Epidermal melanocyte (primary cell): ENCODE measurements at regions not wholly inside any gene's neighbourhood (a gene's known extent, or its start where the extent isn't known, plus 50 kb on each side); places are given as distances from the start of the nearest gene placed in this dataset.
"Not testable (repeated sequence)": the region's sequence is repeated elsewhere in the genome, so short reads cannot be mapped to it uniquely, and the experiment has no call there.

Experiments
- DNase-seq: peaks from one replicate; pipeline ENCODE4 v3.0.0; 2011; ENCODE audit warnings: low spot score; ENCODE audit not compliant: insufficient read length

DNA sequence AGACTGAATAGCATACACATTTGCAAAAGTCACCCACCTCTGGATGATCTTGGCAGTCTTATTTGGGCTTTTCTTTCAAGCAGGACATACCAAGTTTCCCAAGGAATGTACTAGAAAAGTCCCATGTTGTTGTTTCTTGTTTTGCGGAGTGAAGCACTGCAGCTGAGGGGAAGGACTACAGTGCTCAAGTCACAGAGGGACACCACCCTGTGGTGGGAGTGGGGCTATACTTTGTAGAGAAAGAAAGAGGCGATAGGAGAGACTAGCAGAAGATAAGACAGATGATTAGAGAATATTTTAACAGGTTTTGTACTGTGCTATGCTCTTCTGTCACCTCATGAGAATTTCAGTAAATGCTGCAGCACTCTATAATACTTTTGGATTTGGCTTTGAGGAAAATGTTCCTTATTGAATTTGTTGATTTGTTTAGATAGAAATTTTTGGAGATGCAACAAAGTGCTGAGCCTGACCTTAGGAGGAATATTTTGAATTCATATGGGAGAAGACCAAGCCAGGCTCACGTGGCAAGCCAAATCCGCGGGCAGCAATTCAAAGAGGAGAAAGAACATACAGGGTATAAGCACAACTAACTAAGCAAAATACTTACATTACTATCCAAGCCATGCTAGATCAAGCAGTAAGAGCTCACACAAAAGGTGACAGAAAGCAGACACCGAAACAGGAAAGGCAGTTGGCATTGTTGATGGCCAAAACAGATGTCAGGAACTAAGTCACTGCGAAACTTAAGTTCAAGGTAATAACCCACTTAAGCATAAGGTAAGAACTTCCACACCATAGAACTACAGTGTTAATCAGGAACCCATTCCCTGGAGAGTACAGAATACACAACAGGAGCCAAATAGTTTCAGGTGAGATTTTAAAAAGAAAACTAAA lies 280.3 kb upstream of the INTU start:
- no peak for DNase-seq

DNA sequence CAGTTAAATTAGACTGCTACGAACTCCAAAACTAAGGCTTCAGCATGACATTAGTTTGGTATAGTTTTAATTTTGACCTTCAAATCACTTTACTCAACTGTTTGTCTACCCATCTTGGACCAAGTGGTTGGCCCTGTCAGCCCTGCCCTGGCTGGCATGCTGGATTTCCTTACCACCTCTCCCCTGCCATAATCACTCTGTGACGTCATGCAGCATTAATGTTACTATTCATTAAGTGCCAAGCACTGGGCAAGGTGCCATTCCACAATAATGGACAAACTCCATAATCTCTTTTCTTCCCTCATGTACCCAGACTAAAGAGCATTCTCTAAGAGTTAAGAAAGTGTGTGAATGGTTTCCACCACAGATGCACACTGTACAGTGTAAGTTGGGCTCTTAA lies 277.0 kb upstream of the INTU start:
- DNase-seq, result no peak

DNA sequence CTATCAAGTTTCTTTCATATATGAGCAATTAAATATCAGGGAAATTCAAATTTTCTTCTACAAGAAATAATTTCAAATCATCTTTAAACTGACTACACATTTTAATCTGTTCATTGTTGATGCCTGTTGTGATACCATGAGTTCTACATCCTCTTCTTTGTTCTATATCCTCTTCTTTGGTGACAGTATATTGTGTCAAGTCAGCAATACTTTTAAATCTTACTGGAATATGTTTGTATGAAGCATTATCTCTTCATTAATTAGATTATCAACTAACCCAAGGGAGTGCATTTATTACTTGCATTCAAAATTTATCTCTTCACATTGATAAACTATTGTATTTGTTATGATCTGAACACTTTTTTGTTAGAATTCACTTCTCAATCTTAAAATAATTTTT lies 275.0 kb upstream of the INTU start:
- DNase-seq, result no peak

DNA sequence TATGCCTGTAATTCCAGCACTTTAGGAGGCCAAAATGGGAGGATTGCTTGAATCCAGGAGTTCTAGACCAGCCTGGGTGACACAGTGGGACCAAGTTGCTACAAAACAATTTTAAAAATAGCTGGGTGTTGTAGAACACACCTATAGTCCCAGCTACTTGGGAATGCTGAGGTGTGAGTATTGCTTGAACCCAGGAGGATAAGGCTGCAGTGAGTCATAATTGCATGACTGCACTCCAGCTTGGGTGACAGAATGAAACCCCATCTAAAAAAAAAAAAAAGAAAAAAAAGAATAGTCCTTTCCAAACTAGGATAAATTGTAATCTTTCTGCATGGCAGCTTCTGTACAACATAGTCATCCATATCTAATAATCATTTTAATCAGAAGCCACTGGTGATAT lies 270.1 kb upstream of the INTU start:
- DNase-seq, result no peak

DNA sequence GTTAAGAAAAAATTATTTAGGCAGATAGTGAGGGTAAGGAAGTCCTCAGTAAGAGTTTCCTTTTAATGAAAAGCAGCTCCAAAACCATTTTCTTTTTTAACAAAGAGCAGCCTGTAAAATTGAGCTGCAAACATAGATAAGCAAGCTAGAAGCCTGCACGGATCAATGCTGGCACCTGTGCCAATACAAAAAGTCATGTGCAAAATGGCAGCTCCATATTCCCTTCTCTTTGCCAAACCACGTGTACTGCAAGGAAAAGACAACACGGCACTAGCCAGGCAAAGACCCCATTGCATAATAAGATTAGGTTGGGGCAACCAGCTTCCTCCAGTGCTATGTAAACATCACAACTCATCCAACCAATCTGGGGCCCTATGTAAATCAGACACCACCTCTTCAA lies 268.4 kb upstream of the INTU start:
- no peak for DNase-seq

DNA sequence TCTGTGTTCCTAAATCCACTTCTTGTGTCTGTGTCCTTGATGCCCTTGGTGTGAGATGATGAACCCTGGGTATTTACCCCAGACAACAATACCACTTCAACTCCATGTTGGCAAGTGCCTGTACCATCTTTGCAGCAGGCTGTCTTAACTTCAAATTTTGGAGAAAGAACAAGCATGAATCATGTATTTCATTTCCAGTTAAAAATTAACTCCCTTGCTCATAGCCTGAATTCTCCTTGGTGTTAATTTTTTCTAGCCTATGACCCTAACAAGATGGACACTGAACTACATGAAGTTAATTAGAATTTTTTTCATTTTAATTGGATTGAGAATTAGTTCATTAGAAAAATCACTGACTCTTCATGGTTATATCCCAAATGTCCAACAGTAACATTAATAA lies 267.8 kb upstream of the INTU start:
- DNase-seq, result no peak

DNA sequence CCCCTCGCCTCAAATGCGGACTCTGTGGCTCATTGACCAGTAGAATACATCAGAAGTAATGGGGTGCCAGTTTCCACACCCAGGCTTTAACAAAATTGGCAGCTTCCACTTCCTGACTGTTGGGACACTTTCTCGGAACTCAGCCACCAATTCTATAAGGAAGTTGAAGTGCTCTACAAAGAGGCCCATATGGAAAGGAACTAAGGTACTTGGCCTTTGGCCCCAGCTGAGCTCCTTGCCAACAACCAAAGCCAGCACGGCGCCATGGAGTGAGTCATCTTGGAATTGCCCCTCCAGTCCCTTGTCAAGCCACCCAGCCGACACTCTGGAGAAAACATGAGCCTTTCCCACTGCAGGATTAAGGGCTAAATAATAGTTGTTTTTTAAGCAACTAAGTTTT lies 262.2 kb upstream of the INTU start:
- no peak for DNase-seq

DNA sequence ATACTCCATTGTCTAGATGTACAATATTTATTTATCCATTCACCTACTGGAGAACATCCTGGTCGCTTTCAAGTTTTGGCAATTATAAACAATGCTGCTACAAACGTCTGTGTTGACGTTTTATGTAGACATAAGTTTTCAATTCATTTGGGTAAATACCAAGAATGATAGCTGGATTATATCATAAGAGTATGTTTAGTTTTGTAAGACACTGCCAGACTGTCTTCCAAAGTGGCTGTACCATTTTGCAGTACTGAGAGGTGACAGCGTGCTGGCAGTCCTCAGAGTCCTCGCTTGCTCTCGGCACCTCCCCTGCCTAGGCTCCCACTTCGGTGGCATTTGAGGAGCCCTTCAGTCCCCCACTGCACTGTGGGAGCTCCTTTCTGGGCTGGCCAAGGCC lies 253.3 kb upstream of the INTU start:
- DNase-seq, result no peak

DNA sequence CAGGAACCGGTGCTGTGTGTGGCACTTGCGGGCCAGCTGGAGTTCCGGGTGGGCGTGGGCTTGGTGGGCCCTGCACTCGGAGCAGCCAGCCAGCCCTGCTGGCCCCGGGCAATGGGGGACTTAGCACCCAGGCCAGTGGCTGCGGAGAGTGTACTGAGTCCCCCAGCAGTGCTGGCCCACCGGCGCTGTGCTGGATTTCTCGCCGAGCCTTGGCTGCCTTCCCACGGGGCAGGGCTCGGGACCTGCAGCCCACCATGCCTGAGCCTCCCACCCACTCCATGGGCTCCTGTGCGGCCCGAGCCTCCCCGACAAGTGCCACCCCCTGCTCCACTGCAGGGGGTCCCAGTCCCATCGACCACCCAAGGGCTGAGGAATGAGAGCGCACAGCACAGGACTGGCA lies 252.8 kb upstream of the INTU start:
- DNase-seq, result not testable (repeated sequence)

DNA sequence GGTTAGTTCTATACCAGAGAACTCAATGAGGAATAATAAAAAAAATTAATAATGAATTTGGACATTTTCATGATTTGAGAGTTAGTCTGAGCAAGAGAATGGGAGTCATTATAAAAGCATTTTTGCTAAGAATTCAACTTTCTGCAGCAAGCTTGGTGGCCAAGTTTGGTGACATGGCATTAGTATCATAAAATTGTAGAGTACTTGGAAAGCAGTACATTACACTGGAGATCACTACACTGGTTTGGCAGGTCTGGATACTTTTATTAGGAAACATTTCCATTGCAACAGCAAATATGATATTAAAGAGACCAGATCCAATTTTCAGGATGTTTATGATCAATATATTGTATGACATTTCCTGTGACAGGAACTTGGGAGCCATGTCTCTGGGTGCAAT lies 249.1 kb upstream of the INTU start:
- no peak for DNase-seq

DNA sequence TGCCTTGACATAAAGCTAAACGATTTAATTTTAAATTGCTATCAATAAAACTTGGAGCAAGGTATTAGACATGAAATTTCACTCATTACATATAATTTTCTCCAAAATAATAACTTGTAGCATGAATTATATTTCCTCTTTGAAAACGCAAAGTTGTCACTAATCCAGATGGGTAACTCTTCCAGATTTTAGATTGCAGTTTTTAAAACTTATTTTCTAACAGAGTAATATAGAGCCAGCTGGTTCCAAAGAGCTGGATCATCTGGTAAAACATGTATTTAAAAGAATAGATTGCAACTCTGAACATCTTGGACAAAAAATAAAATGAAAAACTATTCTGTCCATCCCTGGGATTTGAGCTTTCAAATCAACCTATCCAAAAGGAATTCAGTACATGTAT lies 238.2 kb upstream of the INTU start:
- no peak for DNase-seq

DNA sequence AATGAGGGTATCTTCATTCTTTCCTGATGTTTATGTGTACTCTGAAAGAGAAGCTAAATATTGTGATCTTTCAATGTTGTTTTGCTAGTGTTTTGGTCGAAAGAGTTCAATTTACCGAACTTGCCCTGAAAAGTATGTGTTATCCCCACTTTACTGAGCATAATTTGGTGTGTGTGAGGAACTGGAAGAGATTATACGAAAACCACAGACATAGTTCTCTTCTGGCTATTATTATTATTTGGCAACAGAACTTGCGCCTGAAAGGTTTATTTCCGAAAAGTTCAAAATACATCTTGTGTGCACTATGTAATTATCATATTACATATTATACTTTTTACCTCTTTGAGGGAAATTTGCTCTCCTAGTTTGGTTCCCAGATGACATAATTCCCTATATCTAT lies 232.5 kb upstream of the INTU start:
- no peak for DNase-seq

DNA sequence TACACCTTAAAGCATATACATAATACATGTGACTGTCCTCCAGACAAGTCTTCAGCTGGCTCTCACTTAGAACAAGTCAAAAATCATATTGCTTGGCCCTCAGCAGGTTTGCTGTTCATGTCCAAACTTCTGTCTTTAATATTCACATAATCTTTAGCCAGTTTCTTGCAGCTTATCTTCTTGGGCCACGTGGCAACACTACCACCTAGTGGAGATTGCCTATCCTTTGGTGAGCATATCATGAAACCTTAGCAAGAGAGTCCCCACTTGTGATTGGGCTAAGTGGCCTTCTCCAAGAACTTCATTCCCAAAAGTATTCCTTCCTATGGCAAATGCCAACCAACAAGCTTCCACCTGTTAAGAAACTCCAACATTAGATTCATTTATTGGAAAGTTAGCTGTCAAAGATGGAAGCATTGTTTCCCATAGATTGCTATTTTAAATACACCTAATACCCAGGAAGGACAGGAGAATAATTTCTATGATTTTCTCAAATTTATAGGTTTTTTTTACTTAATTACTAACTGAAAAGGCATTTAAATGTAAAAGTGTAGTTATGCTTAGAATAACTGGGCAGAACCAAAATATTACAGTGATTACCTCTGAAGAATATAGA lies 231.9 kb upstream of the INTU start:
- peak; percentile 39 for DNase-seq

DNA sequence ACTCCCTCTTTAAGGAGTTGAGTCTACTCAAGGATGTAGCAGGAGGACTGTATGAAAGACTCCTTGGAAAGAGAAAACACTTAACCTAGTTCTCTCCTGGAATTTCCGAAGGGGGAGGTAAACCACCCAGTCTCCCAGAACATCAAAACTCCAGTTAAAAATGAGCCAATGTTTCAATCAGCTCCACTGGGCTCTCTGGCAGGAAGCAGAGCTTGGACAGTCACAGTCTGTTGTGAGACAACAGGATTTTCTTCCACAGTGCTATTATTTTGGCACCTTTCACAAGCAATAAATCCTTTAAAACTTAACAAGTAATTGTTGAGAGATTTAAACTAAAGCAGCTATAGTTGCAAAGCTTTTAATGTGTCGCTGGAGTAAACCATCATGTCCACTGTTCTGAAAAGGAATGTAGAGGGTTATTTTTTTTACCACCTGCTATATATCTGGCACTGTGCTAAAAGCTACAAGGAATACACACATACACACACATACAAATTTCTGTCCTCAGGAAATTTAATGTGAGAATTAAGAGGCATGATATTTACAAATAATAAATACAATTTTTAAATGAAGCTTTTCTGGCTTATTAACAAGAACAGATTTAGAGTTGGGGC lies 229.2 kb upstream of the INTU start:
- no peak for DNase-seq

DNA sequence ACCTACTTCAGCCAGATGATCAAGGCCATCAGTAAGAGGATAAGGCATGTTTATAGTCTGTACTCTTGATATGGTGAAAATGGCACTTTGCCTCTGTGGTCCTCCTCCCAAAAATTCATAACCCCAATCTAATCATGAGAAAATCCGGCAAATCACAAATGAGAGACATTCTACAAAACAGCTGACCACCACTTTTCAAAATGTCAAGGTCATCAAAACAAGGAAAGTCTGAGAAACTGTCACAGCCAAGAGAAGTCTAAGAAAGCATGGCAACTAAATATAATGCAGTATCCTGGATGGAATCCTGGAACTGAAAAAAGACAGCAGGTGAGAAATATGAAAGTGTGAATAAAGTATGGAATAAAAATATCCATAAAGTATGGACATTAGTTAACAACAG lies 226.6 kb upstream of the INTU start:
- DNase-seq, result no peak

DNA sequence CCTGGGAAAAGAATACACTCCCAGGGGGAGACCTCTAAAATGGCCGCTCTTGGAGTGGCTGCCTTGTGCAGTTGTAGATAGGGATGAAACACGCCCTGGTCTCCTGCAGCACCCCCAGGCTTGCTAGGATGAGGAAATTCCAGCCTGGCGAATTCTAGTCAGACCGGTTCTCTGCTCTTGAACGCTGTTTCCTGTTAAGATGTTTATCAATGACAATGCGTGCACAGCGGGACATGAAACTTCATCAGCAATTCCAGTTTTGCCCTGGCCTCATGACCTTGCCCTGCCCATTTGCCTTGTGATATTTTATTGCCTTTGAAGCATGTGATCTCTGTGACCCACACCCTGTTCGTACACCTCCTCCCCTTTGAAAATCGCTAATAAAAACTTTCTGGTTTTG lies 225.2 kb upstream of the INTU start:
- DNase-seq, result not testable (repeated sequence)

DNA sequence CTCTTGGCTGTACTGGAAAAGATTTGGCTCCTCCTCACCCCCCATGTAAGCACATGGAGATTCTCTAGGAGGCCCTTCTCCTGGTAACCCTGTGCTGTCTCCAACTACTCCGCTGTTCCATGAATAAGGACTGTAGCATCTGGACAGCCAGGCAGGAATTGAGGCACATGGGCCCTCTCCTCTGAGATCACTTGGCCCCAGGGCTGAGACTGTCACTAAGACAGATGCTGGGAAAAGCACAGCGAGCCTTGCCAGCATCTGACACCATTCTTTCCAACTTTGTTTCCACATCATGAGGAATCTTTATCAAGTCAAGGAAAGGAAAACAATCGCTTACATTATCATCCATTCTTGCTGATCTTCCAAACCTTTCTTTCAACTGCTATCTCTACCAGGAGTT lies 222.6 kb upstream of the INTU start:
- DNase-seq, result no peak

DNA sequence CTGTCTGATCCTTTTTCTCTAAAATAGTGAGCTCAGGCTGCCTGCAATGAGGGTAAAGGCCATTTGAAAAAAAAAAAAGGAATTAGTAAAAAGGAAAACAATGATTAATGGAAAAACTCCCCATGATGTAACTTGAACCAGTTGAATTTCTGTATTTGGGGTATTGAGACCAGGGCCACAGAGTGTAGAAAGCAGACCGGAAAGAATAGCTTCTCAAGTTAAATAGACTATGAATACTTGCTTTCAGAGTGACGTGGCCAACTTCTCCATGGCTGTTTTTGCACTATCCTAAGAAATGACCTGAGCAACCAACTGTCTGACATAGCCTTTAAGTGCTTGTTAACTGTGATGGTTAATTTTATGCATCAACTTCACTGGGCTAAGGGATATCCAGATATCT lies 222.1 kb upstream of the INTU start:
- no peak for DNase-seq

DNA sequence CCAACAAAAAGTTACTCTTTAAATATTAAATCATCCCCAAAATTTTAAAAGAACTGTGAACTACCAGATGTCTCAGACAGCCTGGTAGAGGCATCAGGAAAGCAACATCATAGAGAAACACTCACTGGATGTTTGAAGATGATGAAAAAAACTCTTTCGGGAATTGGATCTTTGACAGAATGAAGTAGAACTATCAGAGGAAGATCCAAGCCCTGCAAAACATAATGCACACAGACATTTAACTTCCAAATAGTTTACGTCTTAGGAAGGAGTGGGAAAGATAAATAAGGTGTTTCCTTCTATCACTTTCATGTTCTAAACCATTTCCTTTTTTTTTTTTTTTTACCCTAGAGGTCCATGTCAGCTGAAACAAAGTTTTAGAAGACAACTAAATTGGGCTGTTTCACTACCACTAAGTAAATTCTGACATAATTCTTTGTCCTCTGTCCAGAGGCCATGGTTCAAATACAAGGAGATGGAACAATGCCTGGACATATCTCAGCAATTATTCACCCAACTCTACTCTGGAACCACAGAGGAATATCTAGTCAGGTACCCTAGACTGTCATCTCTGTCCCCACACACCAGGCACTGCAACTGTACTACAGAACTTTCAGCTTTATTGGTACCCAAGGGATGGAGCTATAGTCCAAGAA lies 217.7 kb upstream of the INTU start:
- DNase-seq, result no peak

DNA sequence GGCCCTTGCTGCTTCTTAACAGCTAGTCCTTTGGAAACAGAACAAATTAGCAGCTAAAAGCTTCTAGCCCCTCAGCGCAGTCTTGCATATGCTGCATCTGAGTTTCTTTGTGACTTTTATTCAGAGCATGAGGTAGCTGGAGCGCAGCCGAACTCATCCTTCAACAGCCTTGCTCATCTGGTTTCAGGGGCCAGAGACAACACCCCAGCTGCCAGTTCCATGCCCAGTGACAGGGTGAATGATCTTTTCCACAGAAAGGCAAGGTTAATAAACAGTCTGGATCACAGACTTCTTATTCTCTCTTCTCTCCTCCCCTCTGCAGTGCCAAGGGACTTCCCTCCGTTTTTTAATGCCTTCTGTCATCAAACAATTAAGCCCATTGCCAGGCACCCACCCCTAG lies 216.6 kb upstream of the INTU start:
- no peak for DNase-seq

DNA sequence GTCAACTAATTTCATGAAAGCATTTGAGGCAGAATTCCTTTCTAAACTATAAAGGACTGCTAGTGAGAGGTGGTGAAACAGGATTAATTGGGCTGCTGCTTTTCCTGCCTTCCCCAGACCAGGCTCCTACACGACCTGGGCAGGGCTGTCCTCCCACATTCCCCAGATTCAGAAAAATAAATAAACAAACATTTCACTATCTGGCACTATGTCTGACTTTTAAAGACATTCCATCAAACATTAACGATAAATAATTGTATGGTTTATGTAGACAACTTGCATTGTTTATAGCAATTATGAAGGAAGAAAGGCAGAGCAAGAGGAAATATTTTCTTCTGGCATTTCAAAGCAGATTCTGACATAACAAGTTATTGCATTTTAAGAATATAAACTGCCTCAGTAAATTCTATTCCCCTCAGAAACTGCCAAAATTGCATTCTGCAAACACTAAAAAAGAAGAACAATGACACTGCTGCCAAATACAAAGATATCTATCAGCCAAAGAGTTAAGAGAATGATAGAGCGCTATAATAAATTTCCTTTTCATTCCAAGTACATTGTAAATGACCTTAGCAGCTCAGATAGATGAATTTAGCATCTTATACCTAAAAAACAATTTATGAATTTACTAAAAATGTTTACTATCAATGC lies 214.7 kb upstream of the INTU start:
- DNase-seq, result no peak

DNA sequence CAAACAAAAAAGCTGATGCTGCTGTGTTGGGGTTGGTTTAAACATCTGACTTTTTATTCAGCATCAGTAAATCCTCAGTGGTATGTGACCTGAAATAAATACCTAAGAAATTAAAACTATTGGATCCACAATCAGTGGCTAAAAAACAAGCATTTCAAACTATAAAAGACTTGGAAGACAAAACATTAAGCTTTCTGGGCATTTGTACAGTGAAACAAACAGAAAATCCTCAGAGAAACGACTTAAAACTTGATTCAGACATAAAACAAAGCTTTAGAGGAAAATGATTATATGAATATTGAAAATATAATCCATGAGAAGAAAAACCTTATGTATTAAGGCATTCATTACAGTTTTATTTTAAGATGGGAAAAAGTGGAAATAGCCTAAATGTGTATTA lies 213.3 kb upstream of the INTU start:
- DNase-seq, result no peak
